Stomach (tissue), 4 donors: ENCODE measurements at regions not wholly inside any gene's neighbourhood (a gene's known extent, or its start where the extent isn't known, plus 50 kb on each side); places are given as distances from the start of the nearest gene placed in this dataset.

Experiments
- CTCF ChIP-seq, 7 experiments: fragments of 450-650 bp in 4 of 7; fragments of 200-600 bp in 3 of 7; sonication (generic) in 3 of 7; IDR thresholded peaks; one replicate each; pipeline ENCODE4 v1.5.1; 2016 to 2019; ENCODE audit warnings: antibody characterized with exemption in 7 of 7, control low read depth in 2 of 7, mild to moderate bottlenecking in 1 of 7
- POLR2AphosphoS5 ChIP-seq, 3 donors: sonication (generic); formaldehyde crosslinking; IDR thresholded peaks; one replicate each; pipeline ENCODE4 v1.6.1; 2016; ENCODE audit warnings: antibody characterized with exemption in 3 of 3

- TF ChIP-seq CTCF (IDR thresholded peaks at IDR 0.05) (no peak), POLR2AphosphoS5 (IDR thresholded peaks at IDR 0.05) (no peak)
Observed at GRCh38 chr10:125300937-125301336, 140.6 kb upstream of the CTBP2 start.
